ENCODE measurements at regions not wholly inside any gene's neighbourhood (a gene's known extent, or its start where the extent isn't known, plus 50 kb on each side); places are given as distances from the start of the nearest gene placed in this dataset.

GRCh38 chr13:57044910-57045309 lies 95.8 kb upstream of the PRR20A start:
- TF ChIP-seq EP300 (IDR thresholded peaks at IDR 0.05) (no peak), POLR2AphosphoS5 (IDR thresholded peaks at IDR 0.05) (no peak), POLR2A (IDR thresholded peaks at IDR 0.05) (no peak), CTCF (IDR thresholded peaks at IDR 0.05) (no peak)
- Histone ChIP-seq H3K9me3 (peaks cover 0 to 5% (median 0%) of the 10 kb centered on the region in 4 donors), H3K4me3 (no peak overlapping the region), H3K4me1 (no peaks in the 10 kb centered on the region), H3K36me3 (no peaks in the 10 kb centered on the region), H3K27ac (no peak overlapping the region), H3K27me3 (no peaks in the 10 kb centered on the region)
- WGBS, 2 donors = 28 to 68% methylated on average over 1 of the region's 1 CpG
- DNase-seq = no peak
- intact Hi-C loops (cut with DNase I) = no loop called here

- WGBS, 2 donors = 12 to 49% methylated on average over 5 of the region's 5 CpGs
- no peaks in the 10 kb centered on the region for H3K27me3 ChIP-seq
- no peaks in the 10 kb centered on the region for H3K4me1 ChIP-seq
- TF ChIP-seq POLR2AphosphoS5 (IDR thresholded peaks at IDR 0.05) (no peak), CTCF (IDR thresholded peaks at IDR 0.05) (no peak), EP300 (IDR thresholded peaks at IDR 0.05) (no peak), POLR2A (IDR thresholded peaks at IDR 0.05) (no peak)
- H3K36me3 ChIP-seq = no peaks in the 10 kb centered on the region
- peaks cover 0 to 5% (median 0%) of the 10 kb centered on the region in 4 donors for H3K9me3 ChIP-seq
- H3K27ac ChIP-seq = no peak overlapping the region
- H3K4me3 ChIP-seq = no peak overlapping the region
- DNase-seq = no peak
- intact Hi-C loops (cut with DNase I) = no loop called here
These were observed 94.7 kb upstream of the PRR20A start for GRCh38 chr13:57045826-57046546.

GRCh38 chr13:57056601-57057180 lies 84.0 kb upstream of the PRR20A start:
- intact Hi-C loops (cut with DNase I) = no loop called here

GRCh38 chr13:57063007-57063406 lies 77.7 kb upstream of the PRR20A start:
- no peak overlapping the region for H3K27ac ChIP-seq
- TF ChIP-seq CTCF (IDR thresholded peaks at IDR 0.05) (no peak), POLR2AphosphoS5 (IDR thresholded peaks at IDR 0.05) (no peak), EP300 (IDR thresholded peaks at IDR 0.05) (no peak), POLR2A (IDR thresholded peaks at IDR 0.05) (no peak)
- H3K36me3 ChIP-seq = no peaks in the 10 kb centered on the region
- intact Hi-C loops (cut with DNase I) = no loop called here
- DNase-seq = no peak
- no peaks in the 10 kb centered on the region for H3K9me3 ChIP-seq
- no peak overlapping the region for H3K4me3 ChIP-seq
- no peaks in the 10 kb centered on the region for H3K4me1 ChIP-seq
- 66 to 69% methylated on average over 5 of the region's 5 CpGs for WGBS, 2 donors
- no peaks in the 10 kb centered on the region for H3K27me3 ChIP-seq

More at GRCh38 chr13:57056601-57057180, 84.0 kb upstream of the PRR20A start:
- Histone ChIP-seq H3K27ac (no peak overlapping the region), H3K27me3 (no peaks in the 10 kb centered on the region), H3K36me3 (no peaks in the 10 kb centered on the region), H3K4me1 (no peaks in the 10 kb centered on the region), H3K4me3 (no peak overlapping the region), H3K9me3 (no peaks in the 10 kb centered on the region)
- DNase-seq = no peak
- TF ChIP-seq CTCF (IDR thresholded peaks at IDR 0.05) = no peak
- no peak for TF ChIP-seq POLR2AphosphoS5 (IDR thresholded peaks at IDR 0.05)
- TF ChIP-seq EP300 (IDR thresholded peaks at IDR 0.05) = no peak
- TF ChIP-seq POLR2A (IDR thresholded peaks at IDR 0.05) = no peak
- WGBS, 2 donors = 84 to 88% methylated on average over 5 of the region's 5 CpGs

Data from sigmoid colon (tissue), 6 donors.